HepG2 (cell line): ENCODE measurements at regions not wholly inside any gene's neighbourhood (a gene's known extent, or its start where the extent isn't known, plus 50 kb on each side); places are given as distances from the start of the nearest gene placed in this dataset.

Source experiments
- ATAC-seq: fragments of 200-7000 bp; cut with Tn5 transposase; 3 replicates; pipeline ENCODE4 v1.9.1; 2020; ENCODE audit warnings: mild to moderate bottlenecking, moderate library complexity
- BruUV-seq: library from RNA; stranded (reverse); fragments of 400-500 nt; replicated peaks from 2 replicates; lab custom pipeline; 2021; lab: Mats Ljungman, UMichigan
- CTCF ChIA-PET: fragments of 300-600 bp; formaldehyde crosslinking; extraction: SDS; loops from one replicate; lab custom pipeline; 2021; ENCODE audit warnings: low total read pairs, inconsistent platforms, low intra/inter-chr PET ratio; lab: Yijun Ruan, JAX
- POLR2A ChIA-PET: fragments of 350-600 bp; sonication (Branson Sonifier 250); formaldehyde crosslinking; loops from one replicate; lab custom pipeline; 2020; ENCODE audit warnings: antibody characterized with exemption, inconsistent platforms; lab: Yijun Ruan, JAX
- DNase-seq: peaks from one replicate; pipeline ENCODE4 v3.0.0-alpha.2; 2015; ENCODE audit warnings: low spot score
- FAIRE-seq: peaks from 3 replicates; lab custom pipeline; 2011; peaks lifted over from hg19 to GRCh38; lab: Jason Lieb, UNC
- H2AFZ ChIP-seq: one replicate; pipeline ENCODE4 v1.6.1; 2011; ENCODE audit warnings: low read length, inconsistent platforms
- H3K27ac ChIP-seq: fragments of 300-600 bp; 3 replicates; pipeline ENCODE4 v1.8.0; 2011; ENCODE audit warnings: mixed run types, mild to moderate bottlenecking, mixed read lengths, low read length, inconsistent platforms; ENCODE audit not compliant: insufficient read depth; ENCODE audit errors: extremely low read length
- H3K27me3 ChIP-seq, 2 experiments: fragments of 200-600 bp in 1 of 2; 2 replicates in 1 of 2; 3 replicates in 1 of 2; pipeline versions ENCODE4 v1.6.0 to v1.8.0; 2011; ENCODE audit warnings: low read length in 2 of 2, mild to moderate bottlenecking in 2 of 2, moderate library complexity in 2 of 2, inconsistent platforms in 1 of 2; ENCODE audit not compliant: insufficient read depth in 2 of 2, control insufficient read depth in 1 of 2
- H3K36me3 ChIP-seq, 2 experiments: fragments of 200-600 bp in 1 of 2; replicated peaks in 1 of 2; 2 replicates in 1 of 2; 3 replicates in 1 of 2; pipeline versions ENCODE4 v1.5.1 to v1.8.0; 2011; ENCODE audit warnings: low read length in 2 of 2, inconsistent platforms in 1 of 2; ENCODE audit not compliant: insufficient read depth in 2 of 2, control insufficient read depth in 1 of 2
- H3K4me1 ChIP-seq: 2 replicates; pipeline ENCODE4 v1.5.1; 2012; ENCODE audit warnings: low read length, inconsistent platforms; ENCODE audit not compliant: insufficient read depth
- H3K4me2 ChIP-seq: 2 replicates; pipeline ENCODE4 v1.6.0; 2011; ENCODE audit warnings: low read depth, low read length, inconsistent platforms
- H3K4me3 ChIP-seq, 3 experiments: fragments of 200-600 bp in 1 of 3; sonication (generic), shearing (Covaris generic) in 1 of 3; replicated peaks in 1 of 3; 2 replicates each; pipeline ENCODE4 v1.5.1; 2011 to 2016; ENCODE audit warnings: low read length in 3 of 3, inconsistent platforms in 2 of 3, low read depth in 2 of 3, mild to moderate bottlenecking in 2 of 3, control low read depth in 1 of 3, mixed read lengths in 1 of 3; ENCODE audit not compliant: insufficient read depth in 1 of 3
- H3K79me2 ChIP-seq: one replicate; pipeline ENCODE4 v1.6.1; 2011; ENCODE audit warnings: low read length, inconsistent platforms; ENCODE audit not compliant: insufficient read depth
- H3K9ac ChIP-seq: 2 replicates; pipeline ENCODE4 v1.6.0; 2011; ENCODE audit warnings: mild to moderate bottlenecking, low read depth, low read length, inconsistent platforms; ENCODE audit not compliant: insufficient read depth
- H3K9me3 ChIP-seq: 2 replicates; pipeline ENCODE4 v1.5.1; 2012; ENCODE audit warnings: mild to moderate bottlenecking, low read length
- H4K20me1 ChIP-seq: 2 replicates; pipeline ENCODE4 v1.6.0; 2011; ENCODE audit warnings: inconsistent platforms, mild to moderate bottlenecking, low read length, moderate library complexity; ENCODE audit not compliant: insufficient read depth
- ATF4 ChIP-seq, 2 experiments: fragments of 450-650 bp in 1 of 2; sonication (generic) in 1 of 2; formaldehyde crosslinking; IDR thresholded peaks; 2 replicates each; pipeline versions ENCODE4 v1.5.0 to v1.8.0; 2020 to 2022; ENCODE audit warnings: mild to moderate bottlenecking in 1 of 2, missing genetic modification reagents in 1 of 2
- ATF5 ChIP-seq: sonication (generic); formaldehyde crosslinking; IDR thresholded peaks from 2 replicates; pipeline ENCODE4 v1.4.0; 2020; ENCODE audit warnings: mild to moderate bottlenecking, low read depth, missing genetic modification reagents
- CBX2 ChIP-seq, 2 experiments: fragments of 200-600 bp in 1 of 2; sonication (generic); formaldehyde crosslinking in 1 of 2; IDR thresholded peaks; 2 replicates each; pipeline versions ENCODE4 v1.7.0 to v1.8.1; 2018 to 2022; ENCODE audit warnings: low read depth in 2 of 2, low read length in 1 of 2, mild to moderate bottlenecking in 1 of 2, missing genetic modification reagents in 1 of 2
- CHCHD3 ChIP-seq: sonication (generic); formaldehyde crosslinking; IDR thresholded peaks from 2 replicates; pipeline ENCODE4 v1.8.0; 2022; ENCODE audit warnings: mild to moderate bottlenecking, missing genetic modification reagents, moderate library complexity
- ETV5 ChIP-seq: IDR thresholded peaks from 2 replicates; pipeline ENCODE4 v1.6.1; 2018; ENCODE audit warnings: missing biosample characterization, missing genetic modification reagents, inconsistent platforms, borderline replicate concordance
- FOXP1 ChIP-seq, 2 experiments: fragments of 450-650 bp in 1 of 2; IDR thresholded peaks; 2 replicates each; pipeline ENCODE4 v1.6.1; 2017 to 2018; ENCODE audit warnings: antibody characterized with exemption in 1 of 2
- GATAD1 ChIP-seq: IDR thresholded peaks from 2 replicates; pipeline ENCODE4 v1.6.1; 2016; ENCODE audit warnings: missing genetic modification reagents, missing compliant biosample characterization
- MTF2 ChIP-seq: sonication (generic); formaldehyde crosslinking; IDR thresholded peaks from 2 replicates; pipeline ENCODE4 v1.5.0; 2020; ENCODE audit warnings: missing genetic modification reagents, borderline replicate concordance
- PATZ1 ChIP-seq: sonication (generic); formaldehyde crosslinking; IDR thresholded peaks from 2 replicates; pipeline ENCODE4 v1.4.0; 2020; ENCODE audit warnings: missing genetic modification reagents
- RBM22 ChIP-seq: fragments of 200-400 bp; formaldehyde crosslinking; optimal IDR thresholded peaks from 2 replicates; pipeline ENCODE3; 2017; ENCODE audit warnings: mild to moderate bottlenecking, low read length, moderate library complexity
- SMYD3 ChIP-seq: sonication (generic); formaldehyde crosslinking; IDR thresholded peaks from 2 replicates; pipeline ENCODE4 v1.8.1; 2023; ENCODE audit warnings: mild to moderate bottlenecking, missing genetic modification reagents
- TFAP4 ChIP-seq: sonication (generic); IDR thresholded peaks from 2 replicates; pipeline ENCODE4 v1.6.1; 2016; ENCODE audit warnings: low read depth, borderline replicate concordance
- ZNF275 ChIP-seq: sonication (generic); formaldehyde crosslinking; IDR thresholded peaks from 2 replicates; pipeline ENCODE4 v1.8.0; 2022; ENCODE audit warnings: missing genetic modification reagents, mild to moderate bottlenecking, inconsistent platforms, borderline replicate concordance
- ZNF563 ChIP-seq: sonication (generic); formaldehyde crosslinking; IDR thresholded peaks from 2 replicates; pipeline ENCODE4 v1.8.0; 2022; ENCODE audit warnings: mild to moderate bottlenecking, moderate library complexity, missing genetic modification reagents
- ZNF570 ChIP-seq: sonication (generic); formaldehyde crosslinking; IDR thresholded peaks from 2 replicates; pipeline ENCODE4 v1.4.0; 2020; ENCODE audit warnings: mild to moderate bottlenecking, missing genetic modification reagents, borderline replicate concordance
- ZNF580 ChIP-seq: IDR thresholded peaks from 2 replicates; pipeline ENCODE4 v1.6.1; 2016; ENCODE audit warnings: low read depth, borderline replicate concordance
- ZNF674 ChIP-seq: sonication (generic); formaldehyde crosslinking; IDR thresholded peaks from 2 replicates; pipeline ENCODE4 v1.5.0; 2020; ENCODE audit warnings: low read depth, mild to moderate bottlenecking, missing genetic modification reagents
- WGBS: methylation state at CpG from one replicate; pipeline ENCODE4 v1.1.6; 2017; ENCODE audit warnings: low lambda C conversion rate; 5-methylcytosine and 5-hydroxymethylcytosine counted together
- in situ Hi-C: cut with HindIII; loops from 2 replicates; pipeline ENCODE4 v1.10.0; 2017; ENCODE audit warnings: low pct_unique_long_range_greater_than_20kb; ENCODE audit not compliant: extremely low pct_ligation_motif_present
- intact Hi-C: fragments of 100-400 bp; cut with micrococcal nuclease; formaldehyde crosslinking; loops from one replicate; pipeline ENCODE4 v1.10.0; 2022; ENCODE audit not compliant: unreplicated experiment

GRCh38 chr2:74041182-74041581 lies 56.5 kb downstream of the TET3 start (continued):
- TF ChIP-seq ZNF275 (CRISPR knock-in tag) (no peak), ETV5 (CRISPR knock-in tag) (no peak), ZNF570 (CRISPR knock-in tag) (no peak), SMYD3 (CRISPR knock-in tag) (no peak), PATZ1 (CRISPR knock-in tag) (no peak), ATF4 (CRISPR knock-in tag; IDR thresholded peaks at IDR 0.05) (no peak), GATAD1 (no peak)
- TF ChIP-seq, all 625 proteins: peak for 0

- intact Hi-C loops, result no loop called here
- Histone ChIP-seq H3K9ac (no peak overlapping the region), H3K36me3 (peaks cover 5 to 15% of the 10 kb centered on the region in 2 experiments; a peak in 3 of 5 replicates), H3K27me3 (no peaks in the 10 kb centered on the region), H3K79me2 (no peaks in the 10 kb centered on the region), H4K20me1 (no peaks in the 10 kb centered on the region), H3K9me3 (no peaks in the 10 kb centered on the region), H3K4me1 (peaks cover 30% of the 10 kb centered on the region), H2AFZ (no peak overlapping the region), H3K4me2 (no peak overlapping the region), H3K27ac (no peak overlapping the region), H3K4me3 (no peak overlapping the region)
- no TSS peak for BruUV-seq
- FAIRE-seq, result no peak
- in situ Hi-C loops, result no loop called here
- WGBS, result 100% methylated on average over 1 of the region's 1 CpG
- DNase-seq, result no peak
- POLR2A ChIA-PET, result no interaction called here
- no peak for ATAC-seq
- CTCF ChIA-PET, result no interaction called here
- TF ChIP-seq ZNF563 (CRISPR knock-in tag) (no peak), ZNF674 (CRISPR knock-in tag) (no peak), ZNF580 (no peak), TFAP4 (no peak), CHCHD3 (CRISPR knock-in tag) (no peak), ATF5 (CRISPR knock-in tag) (no peak), RBM22 (no peak), FOXP1 (IDR thresholded peaks at IDR 0.05) (no peak), FOXP1 (CRISPR knock-in tag; IDR thresholded peaks at IDR 0.05) (no peak), CBX2 (IDR thresholded peaks at IDR 0.05; ENCODE audit: low read depth, low read length) (no peak), CBX2 (CRISPR knock-in tag; IDR thresholded peaks at IDR 0.05; ENCODE audit: low read depth) (no peak), MTF2 (CRISPR knock-in tag) (no peak)
These were observed 57.0 kb downstream of the TET3 start for GRCh38 chr2:74041726-74042125.
